Endothelial cell of umbilical vein (primary cell): ENCODE measurements at regions not wholly inside any gene's neighbourhood (a gene's known extent, or its start where the extent isn't known, plus 50 kb on each side); places are given as distances from the start of the nearest gene placed in this dataset.

Source experiments
- BruUV-seq: library from RNA; stranded (reverse); fragments of 400-500 nt; replicated peaks from 2 replicates; lab custom pipeline; 2021; lab: Mats Ljungman, UMichigan
- CTCF ChIA-PET: fragments of 300-600, 350-600 bp; sonication (Branson Sonifier 250); formaldehyde crosslinking; loops from one replicate; lab custom pipeline; 2021; ENCODE audit warnings: antibody characterized with exemption, inconsistent platforms; lab: Charles Lee
- POLR2A ChIA-PET: fragments of 300-600, 350-600 bp; sonication (Branson Sonifier 250); formaldehyde crosslinking; loops from one replicate; lab custom pipeline; 2021; ENCODE audit warnings: antibody characterized with exemption, inconsistent platforms; lab: Charles Lee
- DNase-seq: peaks from one replicate; pipeline ENCODE4 v3.0.0-alpha.2; 2011; ENCODE audit warnings: low read depth, low spot score
- FAIRE-seq: peaks from 2 replicates; lab custom pipeline; 2011; peaks lifted over from hg19 to GRCh38; lab: Jason Lieb, UNC
- H2AFZ ChIP-seq: 2 replicates; pipeline ENCODE4 v1.6.0; 2012; ENCODE audit warnings: low read depth, low read length, control low read depth, inconsistent platforms
- H3K27ac ChIP-seq: 2 replicates; pipeline ENCODE4 v1.5.1; 2011; ENCODE audit warnings: low read depth, mild to moderate bottlenecking, control low read depth, low read length, moderate library complexity; ENCODE audit not compliant: insufficient read depth
- H3K27me3 ChIP-seq, 2 experiments: 2 replicates each; pipeline versions ENCODE4 v1.6.0 to v1.6.1; 2011; ENCODE audit warnings: low read length in 2 of 2, mixed read lengths in 1 of 2; ENCODE audit not compliant: control insufficient read depth in 2 of 2, insufficient read depth in 2 of 2
- H3K36me3 ChIP-seq, 2 experiments: 2 replicates in 1 of 2; 3 replicates in 1 of 2; pipeline ENCODE4 v1.5.1; 2011; ENCODE audit warnings: low read length in 2 of 2, mild to moderate bottlenecking in 1 of 2, moderate library complexity in 1 of 2; ENCODE audit not compliant: control insufficient read depth in 2 of 2, insufficient read depth in 2 of 2; ENCODE audit errors: extremely low read depth in 1 of 2
- H3K4me1 ChIP-seq: 3 replicates; pipeline ENCODE4 v1.5.1; 2011; ENCODE audit warnings: mild to moderate bottlenecking, low read length; ENCODE audit not compliant: control insufficient read depth, insufficient read depth; ENCODE audit errors: extremely low read depth
- H3K4me2 ChIP-seq: 2 replicates; pipeline ENCODE4 v1.6.1; 2011; ENCODE audit warnings: low read length, control low read depth, mixed read lengths; ENCODE audit not compliant: insufficient read depth
- H3K4me3 ChIP-seq, 3 experiments: fragments of 200-600 bp in 1 of 3; sonication (generic), shearing (Covaris generic) in 1 of 3; replicated peaks in 1 of 3; 2 replicates each; pipeline ENCODE4 v1.5.1; 2011 to 2016; ENCODE audit warnings: control low read depth in 3 of 3, low read length in 3 of 3, mild to moderate bottlenecking in 2 of 3, inconsistent platforms in 1 of 3, low read depth in 1 of 3, moderate library complexity in 1 of 3; ENCODE audit not compliant: insufficient read depth in 1 of 3
- H3K79me2 ChIP-seq: 2 replicates; pipeline ENCODE4 v1.6.0; 2012; ENCODE audit warnings: low read length, inconsistent platforms; ENCODE audit not compliant: control insufficient read depth, insufficient read depth
- H3K9ac ChIP-seq: replicated peaks from 2 replicates; pipeline ENCODE3; 2011; ENCODE audit warnings: low read length, control low read depth; ENCODE audit not compliant: insufficient read depth; ENCODE audit errors: extremely low read depth
- H3K9me1 ChIP-seq: replicated peaks from 3 replicates; pipeline ENCODE4 v1.6.0; 2011; ENCODE audit warnings: mild to moderate bottlenecking, low read length; ENCODE audit not compliant: control insufficient read depth, insufficient read depth; ENCODE audit errors: extremely low read depth
- H3K9me3 ChIP-seq: replicated peaks from 2 replicates; pipeline ENCODE4 v1.5.1; 2012; ENCODE audit warnings: low read length, inconsistent platforms; ENCODE audit not compliant: control insufficient read depth, insufficient read depth
- H4K20me1 ChIP-seq: replicated peaks from 2 replicates; pipeline ENCODE3; 2011; ENCODE audit warnings: mild to moderate bottlenecking, low read length; ENCODE audit not compliant: control insufficient read depth, insufficient read depth; ENCODE audit errors: extremely low read depth
- EZH2 ChIP-seq: IDR thresholded peaks from 2 replicates; pipeline ENCODE4 v1.6.1; 2012; ENCODE audit warnings: borderline replicate concordance, low read depth, mild to moderate bottlenecking, moderate library complexity, low read length, inconsistent platforms; ENCODE audit not compliant: severe bottlenecking
- FOS ChIP-seq: IDR thresholded peaks from 2 replicates; pipeline ENCODE4 v1.6.1; 2011; ENCODE audit warnings: mild to moderate bottlenecking, low read length, moderate library complexity, borderline replicate concordance; ENCODE audit not compliant: insufficient read depth
- GATA2 ChIP-seq: IDR thresholded peaks from 2 replicates; pipeline ENCODE4 v1.7.0; 2011; ENCODE audit warnings: low read depth, mild to moderate bottlenecking, moderate library complexity, mixed read lengths, low read length; ENCODE audit not compliant: insufficient read length, insufficient read depth
- JUN ChIP-seq: IDR thresholded peaks from 2 replicates; pipeline ENCODE4 v1.6.1; 2011; ENCODE audit warnings: borderline replicate concordance, low read depth; ENCODE audit not compliant: insufficient read length, insufficient read depth
- MAX ChIP-seq: IDR thresholded peaks from 2 replicates; pipeline ENCODE4 v1.6.1; 2011; ENCODE audit not compliant: insufficient read depth, insufficient read length
- POLR2AphosphoS5 ChIP-seq: IDR thresholded peaks from 2 replicates; pipeline ENCODE4 v1.6.1; 2012; ENCODE audit warnings: low read depth, mild to moderate bottlenecking, control low read depth, low read length, moderate library complexity; ENCODE audit not compliant: insufficient read depth
- dilution Hi-C: fragments of 300-500 bp; cut with MboI; formaldehyde crosslinking; loops from one replicate; pipeline ENCODE4 v1.15.0; 2019; ENCODE audit warnings: low sequenced_read_pairs; ENCODE audit not compliant: extremely low pct_ligation_motif_present
- intact Hi-C: fragments of 100-400 bp; cut with micrococcal nuclease; formaldehyde crosslinking; loops from one replicate; pipeline ENCODE4 v1.10.0; 2022
- TF ChIP-seq, protein P1 (sequence below), 2 donors: IDR thresholded peaks; 1 replicate in 1 of 2; 2 replicates in 1 of 2; pipeline ENCODE4 v1.5.1; 2011; ENCODE audit warnings: low read length in 2 of 2, mild to moderate bottlenecking in 2 of 2, moderate library complexity in 2 of 2, control low read depth in 1 of 2, inconsistent platforms in 1 of 2, low read depth in 1 of 2; ENCODE audit not compliant: insufficient read depth in 1 of 2; ENCODE audit errors: extremely low read depth in 1 of 2

DNA sequence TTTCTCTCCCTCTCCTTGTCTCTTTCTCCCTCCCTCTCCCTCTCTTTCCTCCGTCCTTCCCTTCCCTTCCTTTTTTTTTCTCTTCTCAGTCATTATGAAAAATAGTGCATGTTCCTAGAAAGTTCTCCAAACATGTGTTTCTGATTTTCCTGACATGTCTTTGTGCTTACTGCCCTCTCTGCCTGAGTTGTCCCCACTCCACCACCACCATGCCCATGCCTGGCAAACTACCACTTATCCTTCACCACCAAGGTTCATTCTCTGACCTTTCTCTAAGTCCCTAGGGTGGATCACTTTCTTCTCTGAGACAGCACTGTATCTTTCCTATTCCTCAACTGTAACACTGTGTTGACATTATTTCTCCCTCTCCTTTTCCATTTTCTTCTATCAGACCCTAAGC lies 98.2 kb downstream of the LACC1 start:
- H3K27ac ChIP-seq = no peak overlapping the region
- H3K9me3 ChIP-seq = no peaks in the 10 kb centered on the region
- dilution Hi-C loops = no loop called here
- H4K20me1 ChIP-seq = no peaks in the 10 kb centered on the region
- POLR2A ChIA-PET = no interaction called here
- H3K36me3 ChIP-seq = no peaks in the 10 kb centered on the region
- CTCF ChIA-PET = no interaction called here
- FAIRE-seq = no peak
- no TSS peak for BruUV-seq
- H3K4me3 ChIP-seq = no peak overlapping the region
- no peak overlapping the region for H2AFZ ChIP-seq
- DNase-seq = no peak
- peaks cover 0 to 6% of the 10 kb centered on the region in 2 experiments for H3K27me3 ChIP-seq
- no peaks in the 10 kb centered on the region for H3K4me1 ChIP-seq
- TF ChIP-seq, protein P1, sequence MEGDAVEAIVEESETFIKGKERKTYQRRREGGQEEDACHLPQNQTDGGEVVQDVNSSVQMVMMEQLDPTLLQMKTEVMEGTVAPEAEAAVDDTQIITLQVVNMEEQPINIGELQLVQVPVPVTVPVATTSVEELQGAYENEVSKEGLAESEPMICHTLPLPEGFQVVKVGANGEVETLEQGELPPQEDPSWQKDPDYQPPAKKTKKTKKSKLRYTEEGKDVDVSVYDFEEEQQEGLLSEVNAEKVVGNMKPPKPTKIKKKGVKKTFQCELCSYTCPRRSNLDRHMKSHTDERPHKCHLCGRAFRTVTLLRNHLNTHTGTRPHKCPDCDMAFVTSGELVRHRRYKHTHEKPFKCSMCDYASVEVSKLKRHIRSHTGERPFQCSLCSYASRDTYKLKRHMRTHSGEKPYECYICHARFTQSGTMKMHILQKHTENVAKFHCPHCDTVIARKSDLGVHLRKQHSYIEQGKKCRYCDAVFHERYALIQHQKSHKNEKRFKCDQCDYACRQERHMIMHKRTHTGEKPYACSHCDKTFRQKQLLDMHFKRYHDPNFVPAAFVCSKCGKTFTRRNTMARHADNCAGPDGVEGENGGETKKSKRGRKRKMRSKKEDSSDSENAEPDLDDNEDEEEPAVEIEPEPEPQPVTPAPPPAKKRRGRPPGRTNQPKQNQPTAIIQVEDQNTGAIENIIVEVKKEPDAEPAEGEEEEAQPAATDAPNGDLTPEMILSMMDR (IDR thresholded peaks at IDR 0.05; ENCODE audit: extremely low read depth in 1 of 2, insufficient read depth in 1 of 2, low read depth in 1 of 2, low read length in 2 of 2) = no peak
- TF ChIP-seq EZH2 (no peak), POLR2AphosphoS5 (no peak), JUN (no peak), MAX (no peak), FOS (no peak), GATA2 (no peak)
- no peak overlapping the region for H3K4me2 ChIP-seq
- H3K79me2 ChIP-seq = no peaks in the 10 kb centered on the region
- no peak overlapping the region for H3K9ac ChIP-seq
- intact Hi-C loops = no loop called here
- no peaks in the 10 kb centered on the region for H3K9me1 ChIP-seq
